Neural progenitor cell (in vitro differentiated cells): ENCODE measurements at regions not wholly inside any gene's neighbourhood (a gene's known extent, or its start where the extent isn't known, plus 50 kb on each side); places are given as distances from the start of the nearest gene placed in this dataset.

Experiments used
- CTCF ChIP-seq: fragments of 200-600 bp; sonication (generic); IDR thresholded peaks from 2 replicates; pipeline ENCODE4 v1.5.1; 2017; ENCODE audit warnings: antibody characterized with exemption, mild to moderate bottlenecking
- EZH2phosphoT487 ChIP-seq: fragments of 200-600 bp; sonication (generic); IDR thresholded peaks from 2 replicates; pipeline ENCODE4 v1.6.1; 2017; ENCODE audit warnings: antibody characterized with exemption

DNA sequence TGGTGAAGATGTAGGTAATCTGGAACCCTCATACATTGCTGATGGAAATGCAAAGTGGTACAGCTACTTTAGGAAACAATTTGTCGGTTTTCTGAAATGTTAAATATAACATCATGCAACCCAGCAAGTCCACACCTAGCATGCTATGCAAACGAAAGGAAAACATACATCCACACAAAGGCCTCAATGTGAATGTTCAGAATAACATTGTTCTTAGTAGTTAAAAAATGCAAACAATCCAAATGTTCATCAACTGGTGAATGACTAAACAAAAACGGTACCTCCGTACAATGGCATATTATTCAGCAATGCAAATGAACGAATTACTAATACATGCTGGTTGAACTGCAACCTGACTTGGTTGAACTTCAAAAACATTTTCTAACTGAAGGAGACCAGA is 423.3 kb upstream of the THRB start:
- no peak for TF ChIP-seq CTCF
- TF ChIP-seq EZH2phosphoT487: no peak
